B cell (primary cell): ENCODE measurements at regions not wholly inside any gene's neighbourhood (a gene's known extent, or its start where the extent isn't known, plus 50 kb on each side); places are given as distances from the start of the nearest gene placed in this dataset.

ENCODE experiments used
- CTCF ChIP-seq: fragments of 200-600 bp; IDR thresholded peaks from one replicate; pipeline ENCODE4 v1.8.0; 2022; ENCODE audit warnings: antibody characterized with exemption, mild to moderate bottlenecking
- EZH2 ChIP-seq: IDR thresholded peaks from 2 replicates; pipeline ENCODE4 v1.6.1; 2012; ENCODE audit warnings: borderline replicate concordance, low read depth, mild to moderate bottlenecking, moderate library complexity, low read length; ENCODE audit not compliant: insufficient read depth, poor library complexity, severe bottlenecking

GRCh38 chr5:74431290-74431669 is 209.2 kb downstream of the ENC1 start:
- TF ChIP-seq CTCF, result no peak
- no peak for TF ChIP-seq EZH2
